WTC11 (cell line): ENCODE measurements at regions not wholly inside any gene's neighbourhood (a gene's known extent, or its start where the extent isn't known, plus 50 kb on each side); places are given as distances from the start of the nearest gene placed in this dataset.

Source experiments
- ATAC-seq: fragments of 200-7000 bp; cut with Tn5 transposase; 2 replicates; pipeline ENCODE4 v1.10.0; 2021; ENCODE audit warnings: mild to moderate bottlenecking, moderate library complexity
- CTCF ChIA-PET: fragments of 300-600 bp; sonication (Branson Sonifier 250); formaldehyde crosslinking; loops from one replicate; lab custom pipeline; 2021; ENCODE audit warnings: antibody characterized with exemption; lab: Charles Lee
- POLR2A ChIA-PET: fragments of 350-600 bp; sonication (Branson Sonifier 250); formaldehyde crosslinking; loops from one replicate; lab custom pipeline; 2021; ENCODE audit warnings: antibody characterized with exemption; lab: Charles Lee
- DNase-seq: peaks from one replicate; pipeline ENCODE4 v3.0.0; 2021; ENCODE audit warnings: low spot score
- H3K27ac Mint-ChIP-seq: 2 replicates; pipeline ENCODE4 v1.8.0; 2021; ENCODE audit warnings: mixed read lengths
- H3K27me3 Mint-ChIP-seq: 2 replicates; pipeline ENCODE4 v1.8.0; 2021; ENCODE audit warnings: low read depth, mild to moderate bottlenecking, moderate library complexity, mixed read lengths
- H3K36me3 Mint-ChIP-seq: 2 replicates; pipeline ENCODE4 v1.8.0; 2021; ENCODE audit warnings: mixed read lengths
- H3K4me1 Mint-ChIP-seq: 2 replicates; pipeline ENCODE4 v1.8.0; 2022; ENCODE audit warnings: mixed read lengths
- H3K4me3 Mint-ChIP-seq: 2 replicates; pipeline ENCODE4 v1.8.0; 2021; ENCODE audit warnings: mild to moderate bottlenecking, moderate library complexity, mixed read lengths
- H3K9me3 Mint-ChIP-seq: 2 replicates; pipeline ENCODE4 v1.8.0; 2021; ENCODE audit warnings: mixed read lengths
- CBFB ChIP-seq: sonication (generic); formaldehyde crosslinking; IDR thresholded peaks from 2 replicates; pipeline ENCODE4 v1.8.1; 2022; ENCODE audit warnings: mild to moderate bottlenecking, low read depth, missing genetic modification reagents
- E2F5 ChIP-seq: sonication (generic); formaldehyde crosslinking; IDR thresholded peaks from 2 replicates; pipeline ENCODE4 v1.8.1; 2022; ENCODE audit warnings: mild to moderate bottlenecking, moderate library complexity, missing genetic modification reagents
- ELF4 ChIP-seq: sonication (generic); formaldehyde crosslinking; IDR thresholded peaks from 2 replicates; pipeline ENCODE4 v1.8.1; 2022; ENCODE audit warnings: low read depth, mild to moderate bottlenecking, moderate library complexity, missing genetic modification reagents
- FOXK1 ChIP-seq: sonication (generic); formaldehyde crosslinking; IDR thresholded peaks from 2 replicates; pipeline ENCODE4 v1.8.0; 2022; ENCODE audit warnings: mild to moderate bottlenecking, moderate library complexity, missing genetic modification reagents
- GABPB1 ChIP-seq: sonication (generic); formaldehyde crosslinking; IDR thresholded peaks from 2 replicates; pipeline ENCODE4 v1.8.1; 2023; ENCODE audit warnings: mild to moderate bottlenecking, missing genetic modification reagents
- KAT7 ChIP-seq: sonication (generic); formaldehyde crosslinking; IDR thresholded peaks from 2 replicates; pipeline ENCODE4 v1.8.1; 2023; ENCODE audit warnings: missing genetic modification reagents, mild to moderate bottlenecking, borderline replicate concordance
- NFYB ChIP-seq: sonication (generic); formaldehyde crosslinking; conservative IDR thresholded peaks from 2 replicates; pipeline ENCODE4 v1.8.0; 2022; ENCODE audit warnings: low read depth, missing genetic modification reagents
- NR2C2 ChIP-seq: sonication (generic); formaldehyde crosslinking; IDR thresholded peaks from 2 replicates; pipeline ENCODE4 v1.8.0; 2022; ENCODE audit warnings: mild to moderate bottlenecking, missing genetic modification reagents
- NR3C1 ChIP-seq: sonication (generic); formaldehyde crosslinking; conservative IDR thresholded peaks from 2 replicates; pipeline ENCODE4 v1.8.1; 2023; ENCODE audit warnings: low read depth, mild to moderate bottlenecking, missing genetic modification reagents
- PRRX2 ChIP-seq: fragments of 250-450 bp; sonication (Bioruptor Pico); IDR thresholded peaks from 2 replicates; pipeline ENCODE4 v1.8.0; 2021; ENCODE audit warnings: mild to moderate bottlenecking
- RELA ChIP-seq: sonication (generic); formaldehyde crosslinking; IDR thresholded peaks from 2 replicates; pipeline ENCODE4 v1.8.1; 2022; ENCODE audit warnings: missing genetic modification reagents, mild to moderate bottlenecking, borderline replicate concordance
- SMAD3 ChIP-seq: sonication (generic); formaldehyde crosslinking; IDR thresholded peaks from 2 replicates; pipeline ENCODE4 v1.8.0; 2022; ENCODE audit warnings: missing genetic modification reagents, mild to moderate bottlenecking, borderline replicate concordance
- SOX15 ChIP-seq: fragments of 250-450 bp; sonication (Bioruptor Pico); IDR thresholded peaks from 2 replicates; pipeline ENCODE4 v1.9.0; 2021; ENCODE audit warnings: mild to moderate bottlenecking
- ZBTB21 ChIP-seq: sonication (generic); formaldehyde crosslinking; IDR thresholded peaks from 2 replicates; pipeline ENCODE4 v1.8.1; 2023; ENCODE audit warnings: mild to moderate bottlenecking, missing genetic modification reagents, borderline replicate concordance
- ZBTB43 ChIP-seq: sonication (generic); formaldehyde crosslinking; IDR thresholded peaks from 2 replicates; pipeline ENCODE4 v1.8.1; 2023; ENCODE audit warnings: mild to moderate bottlenecking, missing genetic modification reagents
- ZMAT4 ChIP-seq: fragments of 250-450 bp; sonication (Bioruptor Pico); IDR thresholded peaks from 2 replicates; pipeline ENCODE4 v1.9.0; 2021; ENCODE audit warnings: mild to moderate bottlenecking
- ZNF232 ChIP-seq: sonication (generic); formaldehyde crosslinking; IDR thresholded peaks from 2 replicates; pipeline ENCODE4 v1.8.0; 2022; ENCODE audit warnings: mild to moderate bottlenecking, missing genetic modification reagents
- ZNF416 ChIP-seq: fragments of 250-450 bp; sonication (Bioruptor Pico); IDR thresholded peaks from 2 replicates; pipeline ENCODE4 v1.9.0; 2021; ENCODE audit warnings: mild to moderate bottlenecking, inconsistent platforms
- ZNF423 ChIP-seq: fragments of 250-450 bp; sonication (Bioruptor Pico); IDR thresholded peaks from 2 replicates; pipeline ENCODE4 v2.1.2; 2022; ENCODE audit warnings: mild to moderate bottlenecking, moderate library complexity
- ZNF671 ChIP-seq: fragments of 250-450 bp; sonication (Bioruptor Pico); IDR thresholded peaks from 2 replicates; pipeline ENCODE4 v1.8.0; 2021; ENCODE audit warnings: mild to moderate bottlenecking
- TF ChIP-seq, protein P1 (sequence below): sonication (generic); formaldehyde crosslinking; IDR thresholded peaks from 2 replicates; pipeline ENCODE4 v1.8.0; 2022; ENCODE audit warnings: mild to moderate bottlenecking, missing genetic modification reagents
- TF ChIP-seq, protein P2 (sequence below): fragments of 250-450 bp; sonication (Bioruptor Pico); IDR thresholded peaks from 2 replicates; pipeline ENCODE4 v1.9.0; 2021; ENCODE audit warnings: moderate library complexity, mild to moderate bottlenecking, inconsistent platforms, borderline replicate concordance

- H3K27ac Mint-ChIP-seq = no peak overlapping the region
Observed at GRCh38 chr1:215399787-215400186, 167.3 kb upstream of the KCTD3 start.

GRCh38 chr1:215400741-215401140 lies 166.4 kb upstream of the KCTD3 start:
- POLR2A ChIA-PET = no interaction called here
- H3K4me1 Mint-ChIP-seq = peaks cover 7% of the 10 kb centered on the region
- H3K4me3 Mint-ChIP-seq = no peak overlapping the region

More at GRCh38 chr1:215399787-215400186, 167.3 kb upstream of the KCTD3 start:
- Mint-ChIP-seq H3K36me3 (no peaks in the 10 kb centered on the region), H3K9me3 (0 out of 2 replicates have a peak, but pooled peaks cover 3% of the 10 kb centered on the region), H3K4me3 (no peak overlapping the region), H3K4me1 (peaks cover 7% of the 10 kb centered on the region), H3K27me3 (no peaks in the 10 kb centered on the region)
- POLR2A ChIA-PET = interaction anchor here (0.6 kb wide), 1 partner anchor 97 kb away, joined by 3 read pairs; no protein-coding TSS in a partner anchor
- TF ChIP-seq, protein P1, sequence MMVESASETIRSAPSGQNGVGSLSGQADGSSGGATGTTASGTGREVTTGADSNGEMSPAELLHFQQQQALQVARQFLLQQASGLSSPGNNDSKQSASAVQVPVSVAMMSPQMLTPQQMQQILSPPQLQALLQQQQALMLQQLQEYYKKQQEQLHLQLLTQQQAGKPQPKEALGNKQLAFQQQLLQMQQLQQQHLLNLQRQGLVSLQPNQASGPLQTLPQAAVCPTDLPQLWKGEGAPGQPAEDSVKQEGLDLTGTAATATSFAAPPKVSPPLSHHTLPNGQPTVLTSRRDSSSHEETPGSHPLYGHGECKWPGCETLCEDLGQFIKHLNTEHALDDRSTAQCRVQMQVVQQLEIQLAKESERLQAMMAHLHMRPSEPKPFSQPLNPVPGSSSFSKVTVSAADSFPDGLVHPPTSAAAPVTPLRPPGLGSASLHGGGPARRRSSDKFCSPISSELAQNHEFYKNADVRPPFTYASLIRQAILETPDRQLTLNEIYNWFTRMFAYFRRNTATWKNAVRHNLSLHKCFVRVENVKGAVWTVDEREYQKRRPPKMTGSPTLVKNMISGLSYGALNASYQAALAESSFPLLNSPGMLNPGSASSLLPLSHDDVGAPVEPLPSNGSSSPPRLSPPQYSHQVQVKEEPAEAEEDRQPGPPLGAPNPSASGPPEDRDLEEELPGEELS = no peak
- TF ChIP-seq FOXK1 (CRISPR knock-in tag) (no peak), KAT7 (CRISPR knock-in tag) (no peak)
- DNase-seq = no peak
- CTCF ChIA-PET = interaction anchor here (1.2 kb wide), 1 partner anchor 127 kb away, joined by 3 read pairs; no protein-coding TSS in a partner anchor
- ATAC-seq = no peak

GRCh38 chr1:215402147-215402546 lies 165.0 kb upstream of the KCTD3 start:
- ATAC-seq = no peak
- Mint-ChIP-seq H3K27ac (no peak overlapping the region), H3K4me3 (no peak overlapping the region), H3K36me3 (no peaks in the 10 kb centered on the region), H3K4me1 (peaks cover 9% of the 10 kb centered on the region), H3K27me3 (no peaks in the 10 kb centered on the region), H3K9me3 (0 out of 2 replicates have a peak, but pooled peaks cover 3% of the 10 kb centered on the region)
- POLR2A ChIA-PET = no interaction called here
- TF ChIP-seq NR2C2 = no peak
- no peak for TF ChIP-seq ZBTB43
- no peak for TF ChIP-seq PRRX2 (CRISPR knock-in tag)
- no peak for TF ChIP-seq SMAD3 (CRISPR knock-in tag)
- no peak for TF ChIP-seq ZNF232 (CRISPR knock-in tag)
- no peak for TF ChIP-seq SOX15 (CRISPR knock-in tag)
- TF ChIP-seq RELA (CRISPR knock-in tag) = no peak
- CTCF ChIA-PET = no interaction called here
- DNase-seq = no peak

More at GRCh38 chr1:215400741-215401140, 166.4 kb upstream of the KCTD3 start:
- DNase-seq (no peak), ATAC-seq (no peak)
- TF ChIP-seq RELA (CRISPR knock-in tag) (no peak), NFYB (CRISPR knock-in tag) (no peak), NR3C1 (CRISPR knock-in tag) (no peak), ZNF232 (CRISPR knock-in tag) (no peak), ZNF671 (CRISPR knock-in tag) (no peak), ZNF416 (no peak), ZNF423 (no peak), ZBTB21 (no peak), CBFB (CRISPR knock-in tag) (no peak), GABPB1 (CRISPR knock-in tag) (no peak), ZMAT4 (CRISPR knock-in tag) (no peak), E2F5 (no peak), ELF4 (CRISPR knock-in tag) (no peak)
- TF ChIP-seq, protein P2, sequence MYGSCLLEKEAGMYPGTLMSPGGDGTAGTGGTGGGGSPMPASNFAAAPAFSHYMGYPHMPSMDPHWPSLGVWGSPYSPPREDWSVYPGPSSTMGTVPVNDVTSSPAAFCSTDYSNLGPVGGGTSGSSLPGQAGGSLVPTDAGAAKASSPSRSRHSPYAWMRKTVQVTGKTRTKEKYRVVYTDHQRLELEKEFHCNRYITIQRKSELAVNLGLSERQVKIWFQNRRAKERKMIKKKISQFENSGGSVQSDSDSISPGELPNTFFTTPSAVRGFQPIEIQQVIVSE (CRISPR knock-in tag) = no peak
- TF ChIP-seq, protein P1 = no peak
- CTCF ChIA-PET = no interaction called here
- Mint-ChIP-seq H3K27ac (no peak overlapping the region), H3K27me3 (no peaks in the 10 kb centered on the region), H3K9me3 (0 out of 2 replicates have a peak, but pooled peaks cover 3% of the 10 kb centered on the region), H3K36me3 (no peaks in the 10 kb centered on the region)
